HG03108 (cell line): ENCODE measurements at regions not wholly inside any gene's neighbourhood (a gene's known extent, or its start where the extent isn't known, plus 50 kb on each side); places are given as distances from the start of the nearest gene placed in this dataset.
A peak's percentile ranks its signal among the peaks of the same experiment; 100 is the strongest.

Source experiments
- ATAC-seq: cut with Tn5 transposase; IDR thresholded peaks from one replicate; pipeline ENCODE4 v1.9.1; 2021; ENCODE audit warnings: moderate library complexity; ENCODE audit not compliant: unreplicated experiment

GRCh38 chr2:58870704-58871103 is 629.6 kb upstream of the FANCL start:
- no peak for ATAC-seq

DNA sequence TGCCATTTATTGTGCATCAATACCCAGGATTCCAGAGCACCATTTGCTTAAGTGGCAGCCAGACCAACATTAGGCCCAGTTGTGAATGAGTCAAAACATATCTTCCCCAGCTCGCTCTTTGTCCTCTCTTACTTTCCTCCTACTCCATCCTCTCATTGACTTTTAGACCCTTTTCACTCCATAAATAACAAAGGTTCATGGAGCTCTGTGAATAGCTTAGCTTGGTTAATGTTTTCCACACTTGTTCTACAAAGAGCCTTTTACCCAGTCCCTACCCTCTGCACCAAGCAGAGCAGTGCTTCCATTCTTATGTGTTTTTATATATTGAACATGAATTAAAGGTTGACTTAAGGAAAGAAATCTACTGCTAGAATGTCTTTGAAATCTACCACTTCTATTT is 625.8 kb upstream of the FANCL start:
- no peak for ATAC-seq

- ATAC-seq: no peak
Measured at GRCh38 chr2:58866527-58866926, 625.4 kb upstream of the FANCL start.

DNA sequence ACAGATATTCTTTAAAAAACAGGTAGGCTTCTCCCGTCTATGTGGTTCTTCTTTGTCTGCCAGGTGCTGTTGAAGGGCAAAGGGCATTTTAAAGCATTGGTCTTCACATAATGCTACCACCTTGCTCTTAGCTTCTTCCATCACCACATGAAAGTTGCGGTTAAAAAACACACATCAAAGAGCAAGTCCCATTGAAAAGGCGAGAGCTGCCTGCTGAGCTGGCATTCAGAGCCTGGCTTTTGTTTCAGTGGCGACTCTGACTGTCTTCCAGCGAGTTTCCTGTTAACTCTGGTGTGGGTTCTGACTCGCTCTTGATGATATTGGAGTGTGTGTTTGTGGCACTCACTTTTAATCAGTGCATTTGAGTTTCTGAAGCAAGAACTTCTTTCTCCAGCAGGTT is 624.9 kb upstream of the FANCL start:
- no peak for ATAC-seq

- ATAC-seq: peak; percentile 40
Measured at GRCh38 chr2:58865436-58865835, 624.3 kb upstream of the FANCL start.

DNA sequence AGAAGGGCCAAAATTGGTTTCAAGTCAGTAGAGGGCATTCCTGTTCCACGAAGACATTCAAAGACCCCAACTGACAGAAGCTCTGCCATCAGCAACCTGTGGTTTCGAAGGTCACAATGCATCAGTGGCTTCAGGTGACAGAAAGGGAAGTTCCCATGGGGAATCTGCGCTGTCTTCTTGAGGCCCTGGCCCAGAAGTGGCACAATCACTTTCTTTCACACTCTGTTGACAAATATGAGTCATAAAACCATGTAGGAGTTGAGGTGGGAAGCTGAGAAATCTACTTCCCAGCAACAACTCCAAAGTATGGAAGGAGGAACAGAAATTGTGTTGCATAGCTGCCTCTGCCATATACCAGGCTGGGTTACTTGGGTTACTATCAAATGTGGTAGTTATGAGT is 621.1 kb upstream of the FANCL start:
- no peak for ATAC-seq

DNA sequence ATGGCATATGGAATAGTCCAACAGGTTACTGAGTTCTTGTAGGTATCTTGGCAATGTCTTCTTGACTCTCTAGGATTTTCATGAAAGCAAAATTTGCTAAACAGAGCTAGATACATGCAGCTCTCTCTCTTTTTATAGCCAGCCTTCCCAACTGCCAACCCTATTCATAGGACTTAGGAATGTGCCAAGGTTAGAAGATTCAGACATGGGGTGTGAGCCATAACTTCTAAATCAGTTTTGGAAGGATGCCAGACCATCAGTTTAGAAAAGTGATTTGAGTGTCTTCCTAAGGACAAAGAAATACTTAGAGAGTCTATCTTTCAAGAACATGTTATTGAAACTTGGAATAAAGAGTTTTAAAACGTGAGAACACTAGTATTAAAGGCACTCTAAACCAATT is 619.5 kb upstream of the FANCL start:
- no peak for ATAC-seq

GRCh38 chr2:58856100-58856499 is 615.0 kb upstream of the FANCL start:
- ATAC-seq: no peak

GRCh38 chr2:58853420-58853819 is 612.3 kb upstream of the FANCL start:
- ATAC-seq: no peak

- no peak for ATAC-seq
Measured at GRCh38 chr2:58852905-58853304, 611.8 kb upstream of the FANCL start.

DNA sequence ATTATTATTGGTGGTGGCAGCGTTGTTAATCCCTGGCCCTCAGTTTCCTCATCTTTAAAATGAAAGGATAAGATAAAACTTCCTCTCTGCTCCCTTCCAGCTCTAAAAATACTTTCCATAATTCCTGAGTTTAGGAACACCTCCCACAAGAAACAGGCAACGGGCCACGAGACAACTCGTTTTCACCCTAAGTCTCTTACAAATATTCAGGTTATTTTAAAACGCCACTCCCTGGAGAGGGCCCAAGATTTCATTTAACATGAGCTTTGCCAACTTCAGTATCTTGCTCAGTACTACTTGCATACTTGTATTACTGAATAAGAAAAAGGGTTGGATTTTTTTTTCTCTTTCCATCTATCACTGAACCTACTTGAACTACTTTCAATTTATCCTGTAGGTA is 611.1 kb upstream of the FANCL start:
- ATAC-seq: no peak

- ATAC-seq: no peak
Measured at GRCh38 chr2:58851598-58851997, 610.5 kb upstream of the FANCL start.

DNA sequence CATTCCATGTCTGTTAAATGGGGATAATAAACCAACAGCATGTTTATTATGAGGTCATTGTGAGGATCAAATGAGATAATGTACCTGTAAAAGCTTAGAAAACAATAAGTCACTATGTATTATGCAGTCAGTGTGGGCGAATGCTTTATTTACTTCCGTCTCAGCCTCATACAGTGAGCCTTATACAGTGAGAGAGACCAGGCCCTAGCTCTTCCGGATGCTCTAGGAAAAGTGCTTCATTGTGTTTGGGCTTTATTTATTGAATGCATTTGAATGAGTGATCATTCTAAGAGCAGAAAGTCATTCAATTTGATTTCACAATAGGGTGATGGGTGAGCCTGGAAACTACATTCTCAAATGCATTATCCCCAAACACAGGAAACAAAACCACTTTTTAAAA is 603.9 kb upstream of the FANCL start:
- no peak for ATAC-seq

DNA sequence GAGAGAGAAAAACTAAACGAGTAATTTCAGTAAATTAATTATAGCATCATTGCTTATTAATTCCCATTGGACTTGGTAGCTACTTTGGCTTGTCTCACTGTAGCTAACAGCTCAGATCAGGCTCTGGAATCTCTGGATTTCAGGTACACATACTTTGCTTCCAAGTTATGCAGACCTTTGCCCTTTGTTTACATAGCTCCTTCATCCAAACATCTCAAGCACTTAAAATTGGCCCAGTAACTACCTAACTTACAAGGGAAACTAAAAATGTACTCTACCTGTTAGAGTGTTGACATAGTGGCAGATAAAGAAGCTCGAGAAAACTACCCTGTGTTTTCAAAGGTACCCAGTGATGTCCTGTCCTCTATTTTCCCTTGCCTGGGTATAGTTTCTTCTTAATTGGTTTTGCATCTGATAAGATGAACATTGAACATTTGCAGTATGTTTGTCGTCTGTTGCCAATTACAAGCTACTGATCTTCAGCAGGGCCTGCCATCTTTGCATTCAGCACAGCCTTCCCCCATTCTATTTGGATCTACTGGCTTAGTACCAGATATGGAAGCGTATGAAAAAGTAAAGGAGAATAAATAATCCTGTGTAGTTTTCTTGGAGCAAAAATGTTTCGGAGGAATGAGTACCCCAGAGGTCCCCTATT is 601.5 kb upstream of the FANCL start:
- no peak for ATAC-seq

DNA sequence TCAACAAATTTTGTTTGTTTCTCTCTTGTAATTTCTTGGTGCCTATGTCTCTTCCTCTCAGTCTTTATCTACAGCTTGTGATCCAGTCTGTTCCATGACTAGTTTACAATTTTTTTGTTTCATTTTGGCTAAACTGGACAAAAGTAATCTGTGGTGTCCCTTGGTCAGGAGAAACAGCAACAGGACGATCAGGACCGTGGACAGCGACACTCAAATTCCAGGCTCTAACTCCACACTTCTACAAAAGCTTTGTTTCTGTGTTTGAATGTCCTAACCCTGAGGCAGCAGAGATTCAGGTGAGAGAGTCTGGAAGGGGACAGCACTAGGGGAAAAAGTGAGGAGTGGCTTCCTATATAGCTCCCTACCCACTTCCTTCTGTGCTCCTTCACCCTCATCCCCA is 593.3 kb upstream of the FANCL start:
- no peak for ATAC-seq

DNA sequence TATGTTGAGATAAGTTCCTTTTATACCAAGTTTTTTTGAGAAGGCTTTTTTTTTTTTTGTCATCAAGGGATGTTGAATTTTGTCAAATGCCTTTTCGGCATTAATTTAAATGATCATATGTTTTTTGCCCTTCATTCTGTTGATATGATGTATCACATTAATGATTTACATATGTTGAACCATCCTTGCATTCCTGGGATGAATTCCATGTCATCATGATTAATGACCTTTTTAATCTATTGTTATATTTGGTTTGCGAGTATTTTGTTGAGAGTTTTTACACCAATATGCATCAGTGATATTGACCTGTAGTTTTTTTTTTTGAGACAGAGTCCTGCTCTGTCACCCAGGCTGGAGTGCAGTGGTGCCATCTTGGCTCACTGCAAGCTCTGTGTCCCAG is 585.7 kb upstream of the FANCL start:
- no peak for ATAC-seq

GRCh38 chr2:58812771-58813344 is 571.7 kb upstream of the FANCL start:
- no peak for ATAC-seq

GRCh38 chr2:58805126-58805525 is 564.0 kb upstream of the FANCL start:
- no peak for ATAC-seq

DNA sequence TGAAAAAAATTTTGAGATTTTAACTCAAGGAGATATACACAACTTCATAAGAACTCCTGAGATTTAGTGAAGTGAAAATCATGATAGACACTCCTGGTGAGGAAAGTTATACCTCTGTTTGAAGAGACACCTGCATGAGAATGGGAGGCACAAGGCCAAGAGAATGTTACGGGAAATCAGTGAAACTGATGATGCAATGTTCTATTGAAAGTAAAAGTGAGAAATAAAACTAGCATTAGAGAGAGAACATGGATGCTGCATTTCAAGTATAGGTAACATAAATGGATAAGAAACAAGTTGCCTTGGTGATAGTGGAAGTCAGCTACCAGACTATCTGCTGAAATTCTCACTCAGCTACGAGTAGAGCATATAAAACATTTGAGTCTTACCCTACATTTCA is 562.1 kb upstream of the FANCL start:
- ATAC-seq: no peak

DNA sequence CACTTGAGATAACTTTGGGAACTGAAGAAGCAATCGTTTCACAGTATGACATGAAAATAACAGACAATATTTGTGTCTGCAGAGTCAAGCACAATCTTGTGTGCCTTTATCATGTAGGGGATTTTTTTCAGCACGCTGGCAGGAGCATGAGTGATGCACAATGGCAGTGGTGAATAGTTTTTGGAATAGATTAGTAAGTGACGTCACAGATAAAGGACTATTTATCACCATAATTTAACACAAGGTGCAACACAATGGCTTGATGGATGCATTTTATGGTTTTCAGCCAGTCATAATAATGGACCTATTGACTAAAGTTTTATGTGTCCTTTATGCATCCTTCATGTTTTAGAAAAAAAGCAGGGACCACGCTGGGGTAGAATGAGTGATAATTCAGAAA is 559.8 kb upstream of the FANCL start:
- no peak for ATAC-seq

DNA sequence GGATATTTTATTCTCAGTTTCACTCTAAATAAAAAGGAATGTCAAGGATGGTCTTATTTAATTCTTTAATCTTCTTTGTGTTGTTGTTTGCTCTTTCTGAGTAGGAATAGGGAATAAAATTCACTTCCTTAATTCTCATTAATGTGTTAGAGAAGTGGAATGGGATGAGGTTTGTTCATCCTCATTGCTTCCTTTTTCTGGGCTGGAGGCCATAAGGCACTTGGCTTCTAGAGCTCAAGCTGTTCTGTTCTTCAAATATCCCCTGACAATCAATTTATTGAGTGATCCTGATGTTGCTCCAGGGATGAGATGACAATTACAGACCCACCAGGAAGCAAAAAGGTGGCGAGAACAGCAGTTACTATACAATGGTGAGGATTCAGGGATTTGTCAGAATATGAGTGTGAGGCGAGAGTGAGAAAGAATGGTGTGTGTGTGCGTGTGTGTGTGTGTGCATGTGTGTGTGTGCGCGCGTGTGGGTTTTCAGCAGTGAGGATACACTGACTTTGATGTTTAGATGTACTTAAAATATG is 557.6 kb upstream of the FANCL start:
- ATAC-seq: no peak

DNA sequence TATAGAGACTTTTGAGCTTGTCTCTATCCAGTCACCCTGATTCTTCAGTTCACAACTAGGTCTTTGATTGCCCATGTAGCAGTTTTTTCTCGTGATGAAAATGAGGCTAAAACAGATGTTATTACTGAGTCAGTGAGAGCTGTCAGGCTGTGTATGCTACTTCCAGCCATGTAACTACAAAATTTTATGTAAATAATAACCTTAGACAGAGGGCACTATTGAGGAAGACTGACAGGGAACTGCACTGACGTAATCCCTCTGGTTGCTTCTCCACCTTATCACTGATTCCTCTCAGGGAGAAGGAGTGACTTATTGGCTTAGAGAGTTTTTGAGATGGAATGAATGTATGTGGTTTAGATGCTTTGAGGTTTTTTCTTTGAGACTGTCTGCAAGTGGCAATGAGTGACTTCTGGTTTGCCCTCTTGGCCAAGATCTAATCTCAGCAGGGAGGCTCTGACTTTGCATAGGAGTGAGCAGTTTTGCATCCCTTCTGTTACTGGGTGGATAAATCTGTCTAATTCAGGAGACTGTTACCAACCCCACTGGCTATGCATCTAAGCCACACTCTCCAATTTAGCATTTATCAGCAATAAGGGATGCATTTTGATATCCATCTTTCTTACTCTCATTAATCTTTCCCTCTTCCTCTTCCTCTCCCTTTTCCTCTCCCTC is 555.2 kb upstream of the FANCL start:
- no peak for ATAC-seq
